ENCODE measurements at regions not wholly inside any gene's neighbourhood (a gene's known extent, or its start where the extent isn't known, plus 50 kb on each side); places are given as distances from the start of the nearest gene placed in this dataset.

DNA sequence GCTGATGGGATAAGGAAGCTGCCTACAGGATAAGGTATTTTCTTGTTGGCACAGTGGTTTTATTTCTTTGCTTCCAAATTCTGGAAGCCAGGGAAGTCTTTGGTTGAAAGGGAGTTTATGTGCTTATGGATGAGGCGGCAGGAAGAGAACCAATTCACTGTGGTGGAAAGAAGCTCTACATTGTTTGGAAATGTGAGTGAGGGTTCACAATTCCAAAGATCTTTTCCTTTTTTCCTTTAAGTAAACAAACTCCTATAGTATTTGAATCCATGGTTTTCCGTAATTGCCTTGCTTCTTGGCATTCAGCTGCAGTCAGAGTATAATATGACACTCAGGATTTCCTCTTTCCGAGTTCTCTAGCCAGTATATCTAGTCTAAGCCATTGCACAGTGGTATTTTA lies 86.2 kb downstream of the TEX29 start:
- TF ChIP-seq POLR2AphosphoS5 (IDR thresholded peaks at IDR 0.05) = no peak
- no peak for TF ChIP-seq EZH2 (IDR thresholded peaks at IDR 0.05; ENCODE audit: borderline replicate concordance, insufficient read depth, low read length, poor library complexity, severe bottlenecking)
- no peak for TF ChIP-seq SMC3 (conservative IDR thresholded peaks at IDR 0.05; ENCODE audit: poor library complexity)
